Left lung (tissue), 4 donors: ENCODE measurements at regions not wholly inside any gene's neighbourhood (a gene's known extent, or its start where the extent isn't known, plus 50 kb on each side); places are given as distances from the start of the nearest gene placed in this dataset.

ENCODE experiments used
- ATAC-seq: fragments of 200-7000 bp; cut with Tn5 transposase; one replicate; pipeline ENCODE4 v1.9.1; 2020; ENCODE audit warnings: moderate library complexity
- DNase-seq, 4 donors: peaks; one replicate each; pipeline ENCODE4 v3.0.0-alpha.2; 2013 to 2020
- H3K27ac ChIP-seq, 2 donors: fragments of 200-600 bp; sonication (generic) in 1 of 2; one replicate each; pipeline versions ENCODE4 v1.5.0 to v1.8.0; 2020 to 2021
- H3K27me3 ChIP-seq, 2 donors: fragments of 200-600 bp; sonication (generic) in 1 of 2; one replicate each; pipeline versions ENCODE4 v1.5.0 to v1.8.0; 2020 to 2021
- H3K36me3 ChIP-seq, 2 donors: fragments of 200-600 bp; sonication (generic) in 1 of 2; one replicate each; pipeline versions ENCODE4 v1.5.0 to v1.8.0; 2020 to 2021
- H3K4me1 ChIP-seq, 2 donors: fragments of 200-600 bp; one replicate each; pipeline ENCODE4 v1.8.0; 2021
- H3K4me3 ChIP-seq, 2 donors: fragments of 200-600 bp; sonication (generic) in 1 of 2; one replicate each; pipeline versions ENCODE4 v1.5.0 to v1.8.0; 2020 to 2021; ENCODE audit warnings: mild to moderate bottlenecking in 1 of 2
- H3K9me3 ChIP-seq, 2 donors: fragments of 200-600 bp; sonication (generic) in 1 of 2; one replicate each; pipeline versions ENCODE4 v1.5.0 to v1.8.0; 2020 to 2021
- CTCF ChIP-seq, 2 donors: fragments of 200-600 bp; sonication (generic) in 1 of 2; IDR thresholded peaks; one replicate each; pipeline versions ENCODE4 v1.5.0 to v1.8.0; 2021; ENCODE audit warnings: antibody characterized with exemption in 2 of 2
- intact Hi-C, 2 donors: fragments of 100-400 bp; cut with DNase I; formaldehyde crosslinking; loops; one replicate each; pipeline versions ENCODE4 v1.11.2 to v1.14.2; 2022
- donor health status: DM: no; HTN: yes; CAD: no.
- donor health status: DM: no; HTN: no; CAD: no.

GRCh38 chr20:1773816-1774215 lies 116.2 kb upstream of the SIRPG start:
- Histone ChIP-seq H3K9me3 (no peaks in the 10 kb centered on the region), H3K27ac (no peak overlapping the region), H3K27me3 (no peaks in the 10 kb centered on the region), H3K36me3 (no peaks in the 10 kb centered on the region), H3K4me3 (no peak overlapping the region), H3K4me1 (peaks cover 4 to 17% of the 10 kb centered on the region in 2 donors)
- no peak for DNase-seq
- TF ChIP-seq CTCF (IDR thresholded peaks at IDR 0.05): no peak
- intact Hi-C loops: no loop called here
- no peak for ATAC-seq

GRCh38 chr20:1769491-1769890 lies 111.9 kb upstream of the SIRPG start:
- intact Hi-C loops: no loop called here
- no peak for ATAC-seq
- peaks cover 0 to 7% of the 10 kb centered on the region in 2 donors for H3K4me1 ChIP-seq
- no peak for DNase-seq
- no peak overlapping the region for H3K4me3 ChIP-seq
- no peaks in the 10 kb centered on the region for H3K36me3 ChIP-seq
- no peaks in the 10 kb centered on the region for H3K9me3 ChIP-seq
- no peak overlapping the region for H3K27ac ChIP-seq
- peaks cover 0 to 7% of the 10 kb centered on the region in 2 donors for H3K27me3 ChIP-seq
- TF ChIP-seq CTCF (IDR thresholded peaks at IDR 0.05): no peak

GRCh38 chr20:1766731-1767130 lies 109.2 kb upstream of the SIRPG start:
- H3K4me3 ChIP-seq: no peak overlapping the region
- no peak overlapping the region for H3K27ac ChIP-seq
- DNase-seq (no peak), ATAC-seq (no peak)
- no peak for TF ChIP-seq CTCF (IDR thresholded peaks at IDR 0.05)
- H3K27me3 ChIP-seq: peaks cover 0 to 7% of the 10 kb centered on the region in 2 donors
- H3K4me1 ChIP-seq: peaks cover 0 to 7% of the 10 kb centered on the region in 2 donors
- no peaks in the 10 kb centered on the region for H3K36me3 ChIP-seq
- intact Hi-C loops: no loop called here
- H3K9me3 ChIP-seq: no peaks in the 10 kb centered on the region

- no peak overlapping the region for H3K4me3 ChIP-seq
- DNase-seq (peak; percentile 59 to 82 (median 79)), ATAC-seq (peak; percentile 100)
- H3K27ac ChIP-seq: no peak overlapping the region
- no peaks in the 10 kb centered on the region for H3K36me3 ChIP-seq
- no peaks in the 10 kb centered on the region for H3K9me3 ChIP-seq
- H3K27me3 ChIP-seq: peaks cover 0 to 7% of the 10 kb centered on the region in 2 donors
- TF ChIP-seq CTCF (IDR thresholded peaks at IDR 0.05): peak; percentile 83 to 88
- peaks cover 0 to 7% of the 10 kb centered on the region in 2 donors for H3K4me1 ChIP-seq
- intact Hi-C loops: no loop called here
Observed at GRCh38 chr20:1764136-1765033, 106.8 kb upstream of the SIRPG start.

- no peak for DNase-seq
- peaks cover 0 to 18% of the 10 kb centered on the region in 2 donors for H3K4me1 ChIP-seq
- no peak for ATAC-seq
- H3K27me3 ChIP-seq: peaks cover 0 to 7% of the 10 kb centered on the region in 2 donors
- H3K9me3 ChIP-seq: no peaks in the 10 kb centered on the region
- no peak overlapping the region for H3K4me3 ChIP-seq
- intact Hi-C loops: no loop called here
- TF ChIP-seq CTCF (IDR thresholded peaks at IDR 0.05): no peak
- no peaks in the 10 kb centered on the region for H3K36me3 ChIP-seq
- H3K27ac ChIP-seq: no peak overlapping the region
Observed at GRCh38 chr20:1761598-1761997, 104.0 kb upstream of the SIRPG start.
